Skeletal muscle tissue (tissue), 3 donors: ENCODE measurements at regions not wholly inside any gene's neighbourhood (a gene's known extent, or its start where the extent isn't known, plus 50 kb on each side); places are given as distances from the start of the nearest gene placed in this dataset.

Experiments
- H3K27ac ChIP-seq: one replicate; pipeline ENCODE4 v1.7.0; 2013; ENCODE audit warnings: mild to moderate bottlenecking, low read depth, low read length, inconsistent platforms
- H3K27me3 ChIP-seq, 3 donors: one replicate each; pipeline ENCODE4 v1.7.0; 2013; ENCODE audit warnings: low read length in 3 of 3; ENCODE audit not compliant: control insufficient read depth in 3 of 3, insufficient read depth in 3 of 3
- H3K36me3 ChIP-seq, 3 donors: one replicate each; pipeline ENCODE4 v1.7.0; 2013; ENCODE audit warnings: low read length in 3 of 3; ENCODE audit not compliant: control insufficient read depth in 3 of 3, insufficient read depth in 3 of 3
- H3K4me1 ChIP-seq, 3 donors: one replicate each; pipeline ENCODE4 v1.7.0; 2013; ENCODE audit warnings: low read length in 3 of 3, mild to moderate bottlenecking in 3 of 3; ENCODE audit not compliant: control insufficient read depth in 3 of 3, insufficient read depth in 3 of 3
- H3K4me3 ChIP-seq, 3 donors: one replicate each; pipeline ENCODE4 v1.7.0; 2013; ENCODE audit warnings: low read length in 3 of 3
- H3K9ac ChIP-seq, 3 donors: one replicate each; pipeline ENCODE4 v1.7.0; 2013; ENCODE audit warnings: low read length in 3 of 3, mild to moderate bottlenecking in 3 of 3, moderate library complexity in 2 of 3, low read depth in 1 of 3
- H3K9me3 ChIP-seq, 3 donors: one replicate each; pipeline ENCODE4 v1.7.0; 2013; ENCODE audit warnings: low read length in 3 of 3; ENCODE audit not compliant: control insufficient read depth in 3 of 3
- donor health status: Osteomylitis.

DNA sequence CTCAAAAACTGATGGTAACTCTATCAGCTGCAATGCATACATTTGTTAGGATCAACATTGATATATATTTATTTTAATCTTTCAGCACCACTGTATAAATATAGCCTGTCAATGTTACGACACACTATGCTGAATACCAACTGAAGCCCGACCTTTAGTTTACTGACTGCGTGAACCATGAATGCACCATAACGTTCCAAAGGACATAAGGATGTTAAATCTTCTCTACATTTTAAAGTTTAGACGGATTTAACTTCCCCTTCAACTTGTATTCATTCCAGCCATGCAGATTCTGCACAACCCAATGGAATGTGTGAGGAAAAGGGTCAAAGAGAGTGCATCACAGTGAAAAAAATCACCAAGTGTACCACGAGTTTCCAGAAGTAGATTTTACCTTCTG is 489.5 kb downstream of the IRS1 start:
- H3K36me3 ChIP-seq, result no peaks in the 10 kb centered on the region
- H3K4me3 ChIP-seq, result no peak overlapping the region
- peaks cover 5 to 6% (median 6%) of the 10 kb centered on the region in 3 donors for H3K4me1 ChIP-seq
- no peak overlapping the region for H3K27ac ChIP-seq
- no peaks in the 10 kb centered on the region for H3K9me3 ChIP-seq
- H3K9ac ChIP-seq, result no peak overlapping the region
- H3K27me3 ChIP-seq, result no peaks in the 10 kb centered on the region

DNA sequence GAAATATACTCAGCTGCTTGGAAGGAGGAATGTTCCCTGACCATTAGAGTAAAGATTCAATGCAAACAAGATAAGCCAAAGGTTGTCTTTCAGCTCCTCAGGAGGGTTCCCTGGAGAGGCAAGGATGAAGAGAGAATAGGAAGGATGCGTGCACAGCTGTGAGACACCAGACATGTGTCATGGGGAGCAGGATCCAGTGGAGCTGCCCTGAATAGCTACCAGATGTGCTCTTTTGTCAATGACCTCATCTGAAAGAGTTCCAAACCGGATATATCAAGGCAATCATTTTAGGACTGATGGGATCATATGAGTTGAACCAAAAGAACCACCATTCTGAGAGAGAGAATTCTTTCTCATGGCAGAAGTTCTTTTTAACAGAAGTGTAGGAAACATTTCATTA is 490.6 kb downstream of the IRS1 start:
- no peak overlapping the region for H3K9ac ChIP-seq
- no peaks in the 10 kb centered on the region for H3K27me3 ChIP-seq
- H3K4me1 ChIP-seq, result peaks cover 5 to 6% (median 6%) of the 10 kb centered on the region in 3 donors
- H3K36me3 ChIP-seq, result no peaks in the 10 kb centered on the region
- no peak overlapping the region for H3K4me3 ChIP-seq
- no peaks in the 10 kb centered on the region for H3K9me3 ChIP-seq
- no peak overlapping the region for H3K27ac ChIP-seq

DNA sequence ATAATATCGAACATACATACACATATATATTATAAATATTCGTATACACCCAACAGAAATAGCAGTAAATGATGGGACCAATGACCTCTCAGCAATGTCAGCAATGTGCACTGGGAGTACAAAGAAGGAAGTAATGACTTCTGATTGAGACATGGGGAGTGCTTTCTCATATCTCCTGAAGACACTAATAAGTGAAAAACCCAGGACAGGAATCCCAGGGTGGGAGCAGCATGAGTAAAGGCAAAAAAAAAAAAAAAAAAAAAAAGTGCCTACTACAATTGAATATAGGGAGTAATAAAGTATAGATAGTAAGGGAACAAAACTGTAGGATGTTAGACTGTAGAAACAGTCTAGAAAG is 491.3 kb downstream of the IRS1 start:
- Histone ChIP-seq H3K4me1 (peaks cover 5 to 6% (median 6%) of the 10 kb centered on the region in 3 donors), H3K9me3 (no peaks in the 10 kb centered on the region), H3K27me3 (no peaks in the 10 kb centered on the region), H3K36me3 (no peaks in the 10 kb centered on the region), H3K9ac (no peak overlapping the region), H3K27ac (no peak overlapping the region), H3K4me3 (no peak overlapping the region)

GRCh38 chr2:226307487-226308322 is 491.9 kb downstream of the IRS1 start:
- Histone ChIP-seq H3K9me3 (no peaks in the 10 kb centered on the region), H3K27ac (no peak overlapping the region), H3K36me3 (no peaks in the 10 kb centered on the region), H3K27me3 (no peaks in the 10 kb centered on the region), H3K9ac (no peak overlapping the region), H3K4me1 (peaks cover 5 to 6% (median 6%) of the 10 kb centered on the region in 3 donors), H3K4me3 (no peak overlapping the region)

GRCh38 chr2:226306969-226307368 is 492.7 kb downstream of the IRS1 start:
- Histone ChIP-seq H3K27me3 (no peaks in the 10 kb centered on the region), H3K4me1 (peaks cover 5 to 6% (median 6%) of the 10 kb centered on the region in 3 donors), H3K27ac (no peak overlapping the region), H3K9me3 (no peaks in the 10 kb centered on the region), H3K4me3 (no peak overlapping the region), H3K36me3 (no peaks in the 10 kb centered on the region), H3K9ac (no peak overlapping the region)

DNA sequence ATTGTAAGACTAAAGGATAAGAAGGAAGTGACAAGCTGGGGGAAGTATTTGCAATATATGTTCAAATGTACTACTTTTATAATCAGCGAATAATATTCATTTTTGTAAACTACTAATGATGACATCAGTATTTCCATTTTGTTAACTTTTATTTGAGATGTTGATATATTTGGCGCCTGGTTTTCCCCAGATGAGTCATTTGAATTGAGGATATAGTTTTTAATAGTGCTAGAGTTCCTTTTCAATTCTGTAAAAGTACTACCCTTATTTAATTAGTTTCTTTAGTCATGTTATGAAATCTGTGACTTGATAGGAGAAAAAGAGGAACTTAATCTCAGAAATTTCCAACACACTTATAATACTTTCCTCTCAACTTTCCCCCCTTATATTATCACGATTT is 495.3 kb downstream of the IRS1 start:
- Histone ChIP-seq H3K4me1 (peaks cover 0 to 3% (median 0%) of the 10 kb centered on the region in 3 donors), H3K9me3 (no peaks in the 10 kb centered on the region), H3K36me3 (no peaks in the 10 kb centered on the region), H3K4me3 (no peak overlapping the region), H3K27me3 (no peaks in the 10 kb centered on the region), H3K9ac (no peak overlapping the region), H3K27ac (no peak overlapping the region)

GRCh38 chr2:226303707-226304106 is 495.9 kb downstream of the IRS1 start:
- H3K4me3 ChIP-seq, result no peak overlapping the region
- H3K27me3 ChIP-seq, result no peaks in the 10 kb centered on the region

GRCh38 chr2:226300196-226300886 is 499.3 kb downstream of the IRS1 start:
- Histone ChIP-seq H3K27me3 (no peaks in the 10 kb centered on the region), H3K9me3 (no peaks in the 10 kb centered on the region)

More at GRCh38 chr2:226303707-226304106, 495.9 kb downstream of the IRS1 start:
- no peak overlapping the region for H3K27ac ChIP-seq
- no peaks in the 10 kb centered on the region for H3K9me3 ChIP-seq
- no peaks in the 10 kb centered on the region for H3K36me3 ChIP-seq
- H3K4me1 ChIP-seq, result no peaks in the 10 kb centered on the region
- H3K9ac ChIP-seq, result no peak overlapping the region

GRCh38 chr2:226299771-226300170 is 499.8 kb downstream of the IRS1 start:
- Histone ChIP-seq H3K4me1 (no peaks in the 10 kb centered on the region), H3K9me3 (no peaks in the 10 kb centered on the region), H3K27ac (no peak overlapping the region), H3K27me3 (no peaks in the 10 kb centered on the region), H3K4me3 (no peak overlapping the region), H3K9ac (no peak overlapping the region), H3K36me3 (no peaks in the 10 kb centered on the region)

More at GRCh38 chr2:226300196-226300886, 499.3 kb downstream of the IRS1 start:
- Histone ChIP-seq H3K27ac (no peak overlapping the region), H3K4me3 (no peak overlapping the region), H3K4me1 (no peaks in the 10 kb centered on the region), H3K9ac (no peak overlapping the region), H3K36me3 (no peaks in the 10 kb centered on the region)

DNA sequence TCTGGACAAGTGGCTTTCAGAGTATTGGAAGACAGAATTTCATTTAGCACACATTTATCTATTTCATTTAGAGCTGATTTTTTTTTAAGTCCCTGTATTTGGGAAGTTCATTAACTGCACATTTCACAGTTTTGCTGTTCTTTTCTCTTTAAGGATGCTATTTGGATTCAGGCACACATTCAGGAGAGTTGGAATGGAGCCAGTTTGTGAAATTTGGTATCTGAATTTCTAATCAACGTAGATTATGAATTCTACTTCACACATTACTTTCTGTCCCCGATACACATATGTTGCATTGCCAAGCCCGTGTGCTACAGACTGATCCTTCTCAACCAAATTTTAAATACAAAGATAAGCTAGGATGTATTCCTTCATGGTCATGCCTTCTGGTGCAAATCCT is 503.9 kb downstream of the IRS1 start:
- Histone ChIP-seq H3K4me1 (no peaks in the 10 kb centered on the region), H3K9me3 (no peaks in the 10 kb centered on the region), H3K9ac (no peak overlapping the region), H3K27me3 (no peaks in the 10 kb centered on the region), H3K36me3 (no peaks in the 10 kb centered on the region), H3K4me3 (no peak overlapping the region), H3K27ac (no peak overlapping the region)
